DOHH2 (cell line): ENCODE measurements at regions not wholly inside any gene's neighbourhood (a gene's known extent, or its start where the extent isn't known, plus 50 kb on each side); places are given as distances from the start of the nearest gene placed in this dataset.

Source experiments
- EZH2phosphoT487 ChIP-seq: fragments of 200-600 bp; sonication (generic); IDR thresholded peaks from 2 replicates; pipeline ENCODE4 v1.6.1; 2017; ENCODE audit warnings: borderline replicate concordance, mild to moderate bottlenecking, antibody characterized with exemption, low read length, moderate library complexity, mixed read lengths
- TF ChIP-seq, protein P1 (sequence below): fragments of 200-600 bp; sonication (generic); IDR thresholded peaks from one replicate; pipeline ENCODE4 v1.5.1; 2014; ENCODE audit warnings: antibody characterized with exemption, mild to moderate bottlenecking, low read depth, low read length; ENCODE audit not compliant: poor library complexity, severe bottlenecking

DNA sequence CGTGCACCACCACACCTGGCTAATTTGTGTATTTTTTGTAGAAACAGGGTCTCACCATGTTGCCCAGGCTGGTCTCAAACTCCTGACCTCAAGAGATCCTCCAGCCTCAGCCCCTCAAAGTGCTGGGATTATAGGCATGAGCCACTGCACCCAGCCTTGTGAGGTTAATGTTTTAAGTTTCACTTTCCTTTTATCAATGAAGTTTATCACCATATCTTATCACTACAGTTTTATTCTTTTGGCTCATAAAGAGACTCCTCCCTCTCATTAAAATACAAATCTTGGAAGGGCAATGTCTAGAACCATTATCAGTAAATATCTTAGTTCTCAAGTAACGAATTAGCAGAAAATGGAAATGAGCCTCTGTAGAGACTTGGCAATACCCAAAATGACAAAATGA lies 173.8 kb downstream of the BCL11A start:
- TF ChIP-seq, protein P1, sequence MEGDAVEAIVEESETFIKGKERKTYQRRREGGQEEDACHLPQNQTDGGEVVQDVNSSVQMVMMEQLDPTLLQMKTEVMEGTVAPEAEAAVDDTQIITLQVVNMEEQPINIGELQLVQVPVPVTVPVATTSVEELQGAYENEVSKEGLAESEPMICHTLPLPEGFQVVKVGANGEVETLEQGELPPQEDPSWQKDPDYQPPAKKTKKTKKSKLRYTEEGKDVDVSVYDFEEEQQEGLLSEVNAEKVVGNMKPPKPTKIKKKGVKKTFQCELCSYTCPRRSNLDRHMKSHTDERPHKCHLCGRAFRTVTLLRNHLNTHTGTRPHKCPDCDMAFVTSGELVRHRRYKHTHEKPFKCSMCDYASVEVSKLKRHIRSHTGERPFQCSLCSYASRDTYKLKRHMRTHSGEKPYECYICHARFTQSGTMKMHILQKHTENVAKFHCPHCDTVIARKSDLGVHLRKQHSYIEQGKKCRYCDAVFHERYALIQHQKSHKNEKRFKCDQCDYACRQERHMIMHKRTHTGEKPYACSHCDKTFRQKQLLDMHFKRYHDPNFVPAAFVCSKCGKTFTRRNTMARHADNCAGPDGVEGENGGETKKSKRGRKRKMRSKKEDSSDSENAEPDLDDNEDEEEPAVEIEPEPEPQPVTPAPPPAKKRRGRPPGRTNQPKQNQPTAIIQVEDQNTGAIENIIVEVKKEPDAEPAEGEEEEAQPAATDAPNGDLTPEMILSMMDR: no peak
- TF ChIP-seq EZH2phosphoT487: no peak
